ENCODE measurements at regions not wholly inside any gene's neighbourhood (a gene's known extent, or its start where the extent isn't known, plus 50 kb on each side); places are given as distances from the start of the nearest gene placed in this dataset.
A peak's percentile ranks its signal among the peaks of the same experiment; 100 is the strongest.

- no peak for TF ChIP-seq CTCF (conservative IDR thresholded peaks at IDR 0.05)
- no peak overlapping the region for H3K27ac ChIP-seq
These were observed 144.5 kb downstream of the CCDC34 start for GRCh38 chr11:27218421-27219038.

GRCh38 chr11:27217948-27218420, 145.0 kb downstream of the CCDC34 start:
- no peak overlapping the region for H3K27ac ChIP-seq

GRCh38 chr11:27217496-27217895, 145.5 kb downstream of the CCDC34 start:
- H3K27ac ChIP-seq, result no peak overlapping the region
- TF ChIP-seq CTCF (conservative IDR thresholded peaks at IDR 0.05), result no peak

More at GRCh38 chr11:27217948-27218420, 145.0 kb downstream of the CCDC34 start:
- TF ChIP-seq CTCF (conservative IDR thresholded peaks at IDR 0.05), result no peak

- H3K27ac ChIP-seq, result peak overlapping the region; percentile 44
- TF ChIP-seq CTCF (conservative IDR thresholded peaks at IDR 0.05), result no peak
These were observed 146.5 kb downstream of the CCDC34 start for GRCh38 chr11:27216270-27217149.

- TF ChIP-seq CTCF (conservative IDR thresholded peaks at IDR 0.05), result no peak
- peak overlapping the region; percentile 44 for H3K27ac ChIP-seq
These were observed 147.3 kb downstream of the CCDC34 start for GRCh38 chr11:27215471-27216269.

GRCh38 chr11:27214713-27215112, 148.3 kb downstream of the CCDC34 start:
- no peak for TF ChIP-seq CTCF (conservative IDR thresholded peaks at IDR 0.05)
- H3K27ac ChIP-seq, result no peak overlapping the region

- TF ChIP-seq CTCF (conservative IDR thresholded peaks at IDR 0.05), result no peak
- H3K27ac ChIP-seq, result no peak overlapping the region
These were observed 149.8 kb downstream of the CCDC34 start for GRCh38 chr11:27213232-27213660.

All from VCaP (cell line).